Kidney epithelial cell (primary cell): ENCODE measurements at regions not wholly inside any gene's neighbourhood (a gene's known extent, or its start where the extent isn't known, plus 50 kb on each side); places are given as distances from the start of the nearest gene placed in this dataset.

Experiments
- DNase-seq: peaks from one replicate; pipeline ENCODE4 v3.0.0-alpha.2; 2010; ENCODE audit warnings: low read depth
- H3K27me3 ChIP-seq: 2 replicates; pipeline ENCODE4 v1.6.0; 2011; ENCODE audit warnings: low read length; ENCODE audit not compliant: control insufficient read depth, insufficient read depth
- H3K36me3 ChIP-seq: 2 replicates; pipeline ENCODE4 v1.5.1; 2011; ENCODE audit warnings: low read length; ENCODE audit not compliant: control insufficient read depth, insufficient read depth
- H3K4me3 ChIP-seq: 2 replicates; pipeline ENCODE4 v1.5.1; 2011; ENCODE audit warnings: low read depth, mild to moderate bottlenecking, control low read depth, low read length
- CTCF ChIP-seq: IDR thresholded peaks from 2 replicates; pipeline ENCODE4 v1.5.1; 2011; ENCODE audit warnings: mild to moderate bottlenecking, moderate library complexity, low read length, control low read depth, inconsistent platforms; ENCODE audit not compliant: insufficient read depth, poor library complexity, severe bottlenecking

- H3K27me3 ChIP-seq: no peaks in the 10 kb centered on the region
- no peaks in the 10 kb centered on the region for H3K36me3 ChIP-seq
- DNase-seq: no peak
- H3K4me3 ChIP-seq: no peak overlapping the region
- TF ChIP-seq CTCF: no peak
Measured at GRCh38 chrX:99761731-99762130, 648.3 kb downstream of the PCDH19 start.

- no peaks in the 10 kb centered on the region for H3K36me3 ChIP-seq
- no peak overlapping the region for H3K4me3 ChIP-seq
- TF ChIP-seq CTCF: no peak
- no peak for DNase-seq
- no peaks in the 10 kb centered on the region for H3K27me3 ChIP-seq
Measured at GRCh38 chrX:99752776-99753175, 657.3 kb downstream of the PCDH19 start.

- Histone ChIP-seq H3K36me3 (no peaks in the 10 kb centered on the region), H3K4me3 (no peak overlapping the region), H3K27me3 (no peaks in the 10 kb centered on the region)
- no peak for TF ChIP-seq CTCF
- no peak for DNase-seq
Measured at GRCh38 chrX:99750721-99751120, 659.4 kb downstream of the PCDH19 start.

GRCh38 chrX:99722094-99722493 lies 688.0 kb downstream of the PCDH19 start:
- no peak for DNase-seq
- TF ChIP-seq CTCF: no peak

GRCh38 chrX:99719140-99719539 lies 690.9 kb downstream of the PCDH19 start:
- DNase-seq: no peak
- Histone ChIP-seq H3K4me3 (no peak overlapping the region), H3K27me3 (peaks cover 2% of the 10 kb centered on the region), H3K36me3 (no peaks in the 10 kb centered on the region)
- TF ChIP-seq CTCF: no peak

More at GRCh38 chrX:99722094-99722493, 688.0 kb downstream of the PCDH19 start:
- peaks cover 2% of the 10 kb centered on the region for H3K27me3 ChIP-seq
- H3K4me3 ChIP-seq: no peak overlapping the region
- H3K36me3 ChIP-seq: no peaks in the 10 kb centered on the region

GRCh38 chrX:99717716-99718115 lies 692.4 kb downstream of the PCDH19 start:
- no peaks in the 10 kb centered on the region for H3K36me3 ChIP-seq
- H3K27me3 ChIP-seq: no peaks in the 10 kb centered on the region
- H3K4me3 ChIP-seq: no peak overlapping the region
- no peak for TF ChIP-seq CTCF
- DNase-seq: no peak
